Neural cell (in vitro differentiated cells): ENCODE measurements at regions not wholly inside any gene's neighbourhood (a gene's known extent, or its start where the extent isn't known, plus 50 kb on each side); places are given as distances from the start of the nearest gene placed in this dataset.

Experiments used
- H2AFZ ChIP-seq: fragments of 200-600, 300-800 bp; sonication (generic), shearing (Covaris generic); 2 replicates; pipeline ENCODE4 v1.6.0; 2014; ENCODE audit warnings: low read depth, mild to moderate bottlenecking, antibody characterized with exemption, low read length, moderate library complexity
- H3F3A ChIP-seq: fragments of 200-600 bp; shearing (Covaris generic); 2 replicates; pipeline ENCODE4 v1.6.1; 2016; ENCODE audit warnings: mild to moderate bottlenecking, moderate library complexity, mixed read lengths, antibody characterized with exemption, low read length; ENCODE audit not compliant: insufficient read depth, poor library complexity, severe bottlenecking
- H3K27ac ChIP-seq: fragments of 200-600, 300-800 bp; sonication (generic), shearing (Covaris generic); 2 replicates; pipeline ENCODE4 v1.5.1; 2014; ENCODE audit warnings: mild to moderate bottlenecking, low read length, moderate library complexity
- H3K27me3 ChIP-seq: fragments of 300-800, 200-600 bp; sonication (generic), shearing (Covaris generic); 2 replicates; pipeline ENCODE4 v1.6.0; 2014; ENCODE audit warnings: mild to moderate bottlenecking, low read depth, low read length, moderate library complexity; ENCODE audit not compliant: insufficient read depth
- H3K36me3 ChIP-seq: fragments of 300-800, 200-600 bp; sonication (generic), shearing (Covaris generic); 2 replicates; pipeline ENCODE4 v1.5.1; 2014; ENCODE audit warnings: mild to moderate bottlenecking, antibody characterized with exemption, low read length, moderate library complexity; ENCODE audit not compliant: insufficient read depth
- H3K4me2 ChIP-seq: fragments of 300-800, 200-600 bp; sonication (generic), shearing (Covaris generic); 2 replicates; pipeline ENCODE4 v1.6.0; 2014; ENCODE audit warnings: mild to moderate bottlenecking, low read length
- H3K4me3 ChIP-seq: fragments of 300-800, 200-600 bp; sonication (generic), shearing (Covaris generic); 2 replicates; pipeline ENCODE4 v1.5.1; 2014; ENCODE audit warnings: mild to moderate bottlenecking, low read length, moderate library complexity
- H3K79me2 ChIP-seq: fragments of 200-600 bp; shearing (Covaris generic); replicated peaks from 2 replicates; pipeline ENCODE4 v1.6.0; 2014; ENCODE audit warnings: mild to moderate bottlenecking, low read length, moderate library complexity; ENCODE audit not compliant: insufficient read depth
- H3K9ac ChIP-seq: fragments of 300-800, 200-600 bp; sonication (generic), shearing (Covaris generic); 2 replicates; pipeline ENCODE4 v1.6.1; 2016; ENCODE audit warnings: mild to moderate bottlenecking, low read length, mixed read lengths
- H3K9me2 ChIP-seq: fragments of 200-600 bp; shearing (Covaris generic); 2 replicates; pipeline ENCODE4 v1.6.1; 2016; ENCODE audit warnings: mild to moderate bottlenecking, low read length, mixed read lengths; ENCODE audit not compliant: insufficient read depth
- H3K9me3 ChIP-seq: fragments of 200-600, 300-800 bp; sonication (generic), shearing (Covaris generic); 2 replicates; pipeline ENCODE4 v1.6.1; 2016; ENCODE audit warnings: mild to moderate bottlenecking, mixed run types, low read length, moderate library complexity, mixed read lengths
- H4K20me1 ChIP-seq: fragments of 200-600 bp; shearing (Covaris generic); 2 replicates; pipeline ENCODE4 v1.6.1; 2016; ENCODE audit warnings: mild to moderate bottlenecking, mixed run types; ENCODE audit not compliant: insufficient read depth
- CTCF ChIP-seq: fragments of 450-650 bp; IDR thresholded peaks from 2 replicates; pipeline ENCODE4 v1.5.1; 2014; ENCODE audit warnings: antibody characterized with exemption, mild to moderate bottlenecking, moderate library complexity; ENCODE audit not compliant: poor library complexity, severe bottlenecking
- EP300 ChIP-seq: fragments of 450-650 bp; conservative IDR thresholded peaks from 2 replicates; pipeline ENCODE4 v1.6.1; 2014; ENCODE audit warnings: antibody characterized with exemption, mild to moderate bottlenecking, moderate library complexity; ENCODE audit not compliant: poor library complexity, severe bottlenecking
- EZH2 ChIP-seq: fragments of 200-600, 300-800 bp; shearing (Covaris generic), sonication (generic); IDR thresholded peaks from 2 replicates; pipeline ENCODE4 v1.6.1; 2014; ENCODE audit warnings: antibody characterized with exemption, low read length, borderline replicate concordance, mild to moderate bottlenecking; ENCODE audit not compliant: insufficient read depth, poor library complexity, severe bottlenecking
- MXI1 ChIP-seq: fragments of 450-650 bp; conservative IDR thresholded peaks from 2 replicates; pipeline ENCODE4 v1.6.1; 2014; ENCODE audit warnings: antibody characterized with exemption, mild to moderate bottlenecking; ENCODE audit not compliant: poor library complexity, severe bottlenecking
- POLR2AphosphoS5 ChIP-seq: IDR thresholded peaks from 2 replicates; pipeline ENCODE4 v1.6.1; 2012
- RAD21 ChIP-seq: fragments of 450-650 bp; conservative IDR thresholded peaks from 2 replicates; pipeline ENCODE4 v1.6.1; 2014; ENCODE audit warnings: antibody characterized with exemption, mild to moderate bottlenecking, moderate library complexity
- REST ChIP-seq: IDR thresholded peaks from 2 replicates; pipeline ENCODE4 v1.6.1; 2012; ENCODE audit warnings: borderline replicate concordance
- SMC3 ChIP-seq: fragments of 450-650 bp; conservative IDR thresholded peaks from 2 replicates; pipeline ENCODE4 v1.6.1; 2014; ENCODE audit warnings: antibody characterized with exemption, mild to moderate bottlenecking, moderate library complexity; ENCODE audit not compliant: poor library complexity
- TAF1 ChIP-seq: IDR thresholded peaks from 2 replicates; pipeline ENCODE4 v1.6.1; 2012; ENCODE audit warnings: low read depth

- Histone ChIP-seq H4K20me1 (no peaks in the 10 kb centered on the region), H2AFZ (no peak overlapping the region), H3K27me3 (no peaks in the 10 kb centered on the region), H3K4me2 (no peak overlapping the region), H3K27ac (no peak overlapping the region), H3F3A (no peaks in the 10 kb centered on the region), H3K36me3 (no peaks in the 10 kb centered on the region), H3K4me3 (no peak overlapping the region), H3K9me3 (no peaks in the 10 kb centered on the region), H3K9ac (no peak overlapping the region), H3K9me2 (no peaks in the 10 kb centered on the region), H3K79me2 (no peaks in the 10 kb centered on the region)
- no peak for TF ChIP-seq EP300
- TF ChIP-seq SMC3, result no peak
- TF ChIP-seq CTCF, result no peak
- TF ChIP-seq EZH2, result no peak
- TF ChIP-seq RAD21, result no peak
- TF ChIP-seq REST, result no peak
- TF ChIP-seq TAF1, result no peak
- TF ChIP-seq MXI1, result no peak
- TF ChIP-seq POLR2AphosphoS5, result no peak
These were observed 891.1 kb downstream of the USP25 start for GRCh38 chr21:16620786-16621320.

- H2AFZ ChIP-seq, result no peak overlapping the region
- H3K27me3 ChIP-seq, result no peaks in the 10 kb centered on the region
- TF ChIP-seq POLR2AphosphoS5, result no peak
- no peak for TF ChIP-seq SMC3
- no peak overlapping the region for H3K4me2 ChIP-seq
- no peaks in the 10 kb centered on the region for H4K20me1 ChIP-seq
- H3K9me2 ChIP-seq, result no peaks in the 10 kb centered on the region
- H3F3A ChIP-seq, result no peaks in the 10 kb centered on the region
- no peak overlapping the region for H3K4me3 ChIP-seq
- no peaks in the 10 kb centered on the region for H3K36me3 ChIP-seq
- H3K27ac ChIP-seq, result no peak overlapping the region
- no peak overlapping the region for H3K9ac ChIP-seq
- H3K9me3 ChIP-seq, result no peaks in the 10 kb centered on the region
- H3K79me2 ChIP-seq, result no peaks in the 10 kb centered on the region
These were observed 888.2 kb upstream of the CXADR start for GRCh38 chr21:16624479-16625118.
